GM12875 (cell line): ENCODE measurements at regions not wholly inside any gene's neighbourhood (a gene's known extent, or its start where the extent isn't known, plus 50 kb on each side); places are given as distances from the start of the nearest gene placed in this dataset.

ENCODE experiments used
- H3K4me3 ChIP-seq: one replicate; pipeline ENCODE4 v1.5.1; 2011; ENCODE audit warnings: low read depth, low read length, control low read depth
- CTCF ChIP-seq: IDR thresholded peaks from 2 replicates; pipeline ENCODE4 v1.5.1; 2011; ENCODE audit warnings: low read depth, mild to moderate bottlenecking, control low read depth, inconsistent platforms, low read length, moderate library complexity, borderline replicate concordance; ENCODE audit not compliant: insufficient read depth

- no peak for TF ChIP-seq CTCF
- H3K4me3 ChIP-seq, result no peak overlapping the region
These were observed 982.0 kb downstream of the VRK1 start for GRCh38 chr14:97779140-97779539.

- H3K4me3 ChIP-seq, result no peak overlapping the region
- no peak for TF ChIP-seq CTCF
These were observed 983.6 kb downstream of the VRK1 start for GRCh38 chr14:97780804-97781203.

- TF ChIP-seq CTCF, result no peak
These were observed 984.8 kb downstream of the VRK1 start for GRCh38 chr14:97781961-97782360.

GRCh38 chr14:97782871-97783414, 985.8 kb downstream of the VRK1 start:
- no peak for TF ChIP-seq CTCF
- H3K4me3 ChIP-seq, result no peak overlapping the region

More at GRCh38 chr14:97781961-97782360, 984.8 kb downstream of the VRK1 start:
- no peak overlapping the region for H3K4me3 ChIP-seq

GRCh38 chr14:97785495-97785894, 988.3 kb downstream of the VRK1 start:
- H3K4me3 ChIP-seq, result no peak overlapping the region
- TF ChIP-seq CTCF, result no peak

GRCh38 chr14:97788364-97788763, 991.2 kb downstream of the VRK1 start:
- no peak overlapping the region for H3K4me3 ChIP-seq
- TF ChIP-seq CTCF, result no peak

GRCh38 chr14:97788846-97789526, 991.8 kb downstream of the VRK1 start:
- TF ChIP-seq CTCF, result no peak

More at GRCh38 chr14:97788846-97789526, 991.8 kb downstream of the VRK1 start:
- no peak overlapping the region for H3K4me3 ChIP-seq
